ENCODE measurements at regions not wholly inside any gene's neighbourhood (a gene's known extent, or its start where the extent isn't known, plus 50 kb on each side); places are given as distances from the start of the nearest gene placed in this dataset.

DNA sequence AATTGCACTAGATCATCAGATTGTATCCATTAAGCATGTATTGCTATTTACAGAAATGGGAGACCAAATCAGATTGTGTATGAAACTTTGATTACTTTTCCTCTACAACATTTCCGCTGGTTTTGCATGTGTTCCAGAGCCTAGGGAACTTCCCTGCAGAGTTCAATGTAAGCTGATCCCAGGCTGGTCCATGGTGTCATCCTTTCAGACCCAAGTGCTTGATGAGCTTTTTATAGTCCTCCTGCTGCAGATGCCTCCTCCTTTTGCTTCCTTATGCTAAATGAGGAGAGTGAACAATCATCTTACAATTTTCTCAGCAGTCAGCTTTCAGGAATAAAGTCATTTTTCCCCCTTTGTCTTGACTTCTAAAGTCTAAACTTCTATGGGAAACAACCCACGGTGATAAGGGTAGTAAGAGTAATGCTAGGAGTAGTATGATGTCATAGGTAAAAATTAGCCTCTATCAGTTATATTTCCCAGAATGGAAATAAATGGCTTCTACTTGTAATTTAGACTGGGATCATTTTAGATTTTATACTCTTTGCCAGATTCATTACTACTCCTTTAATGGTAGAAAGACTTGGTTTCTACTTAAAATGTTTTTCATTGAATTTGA is 55.1 kb upstream of the SLC4A4 start:
- DNase-seq (no peak), ATAC-seq (peak in 1 of 2 donors; percentile 40)
- Histone ChIP-seq H3K27me3 (ENCODE audit: control insufficient read depth, insufficient read depth) (no peaks in the 10 kb centered on the region), H3K27ac (ENCODE audit: low read length) (no peak overlapping the region), H3K4me1 (ENCODE audit: control insufficient read depth, insufficient read depth, low read length) (peaks cover 3% of the 10 kb centered on the region), H3K9me3 (ENCODE audit: control insufficient read depth, low read length) (no peaks in the 10 kb centered on the region), H3K4me3 (ENCODE audit: low read length) (no peak overlapping the region)
- intact Hi-C loops (cut with DNase I) = no loop called here
- 51% methylated on average over 2 of the region's 2 CpGs for WGBS

DNA sequence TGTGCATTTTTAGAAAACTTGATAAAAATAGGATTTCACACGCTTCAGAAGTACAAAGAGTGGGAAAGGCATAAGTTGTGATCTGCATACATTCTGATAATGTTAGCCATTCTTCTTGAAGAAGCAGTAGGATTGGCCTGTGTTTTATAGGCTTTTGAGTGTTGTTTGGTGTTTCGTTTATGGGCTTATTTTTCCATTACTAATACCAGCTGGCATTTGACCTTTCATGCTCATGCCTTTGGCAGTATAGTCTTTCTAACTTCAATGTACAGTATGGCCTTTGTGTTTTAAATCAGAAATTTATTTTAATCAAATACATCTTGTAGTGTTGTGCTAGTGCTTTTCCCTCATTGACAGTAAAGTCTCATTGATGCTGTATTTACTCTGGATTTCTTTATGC is 51.5 kb upstream of the SLC4A4 start:
- 53% methylated on average over 2 of the region's 2 CpGs for WGBS

GRCh38 chr4:71288875-71289274 is 49.9 kb upstream of the SLC4A4 start:
- H3K27me3 ChIP-seq (ENCODE audit: control insufficient read depth, insufficient read depth) = no peaks in the 10 kb centered on the region
- intact Hi-C loops (cut with DNase I) = no loop called here
- no peak overlapping the region for H3K27ac ChIP-seq (ENCODE audit: low read length)
- no peak overlapping the region for H3K4me3 ChIP-seq (ENCODE audit: low read length)
- DNase-seq (no peak), ATAC-seq (no peak)
- no peaks in the 10 kb centered on the region for H3K9me3 ChIP-seq (ENCODE audit: control insufficient read depth, low read length)
- H3K4me1 ChIP-seq (ENCODE audit: control insufficient read depth, insufficient read depth, low read length) = peaks cover 2% of the 10 kb centered on the region

More for the DNA sequence above, 51.5 kb upstream of the SLC4A4 start:
- Histone ChIP-seq H3K4me1 (ENCODE audit: control insufficient read depth, insufficient read depth, low read length) (peaks cover 3% of the 10 kb centered on the region), H3K4me3 (ENCODE audit: low read length) (no peak overlapping the region), H3K27ac (ENCODE audit: low read length) (no peak overlapping the region), H3K9me3 (ENCODE audit: control insufficient read depth, low read length) (no peaks in the 10 kb centered on the region), H3K27me3 (ENCODE audit: control insufficient read depth, insufficient read depth) (no peaks in the 10 kb centered on the region)
- intact Hi-C loops (cut with DNase I) = no loop called here
- ATAC-seq = no peak
- DNase-seq = no peak
